ENCODE measurements at regions not wholly inside any gene's neighbourhood (a gene's known extent, or its start where the extent isn't known, plus 50 kb on each side); places are given as distances from the start of the nearest gene placed in this dataset.

DNA sequence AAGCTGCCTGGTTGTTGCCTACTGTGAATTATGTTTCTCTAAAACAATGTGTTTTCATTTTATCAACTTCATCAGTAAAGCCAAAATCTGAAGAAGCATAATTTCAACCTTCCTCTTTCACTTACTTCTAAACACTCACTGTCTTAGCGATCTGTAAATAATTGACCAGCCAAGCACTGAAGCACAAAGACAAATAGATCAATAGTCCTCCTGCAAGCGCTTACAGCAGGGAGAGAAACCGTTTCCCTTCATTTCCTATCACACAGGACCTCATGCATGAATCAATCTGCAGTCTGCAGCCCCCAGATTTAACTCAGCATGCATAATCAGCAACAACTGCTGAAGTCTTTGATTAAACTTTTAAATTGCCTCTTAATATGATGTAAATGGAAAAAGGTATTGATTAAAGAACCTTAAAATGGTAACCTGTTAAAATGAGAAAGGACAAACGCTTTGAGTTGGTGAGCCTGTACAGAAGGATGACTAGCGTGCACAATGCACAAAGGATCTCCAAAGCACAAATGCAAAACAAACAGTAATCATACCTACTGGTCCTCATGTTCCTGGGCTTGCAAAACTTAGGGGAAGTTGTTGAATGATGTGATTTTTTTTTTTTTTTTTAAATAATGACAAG, 370.2 kb upstream of the ZNF385D start:
- TF ChIP-seq, protein P1, sequence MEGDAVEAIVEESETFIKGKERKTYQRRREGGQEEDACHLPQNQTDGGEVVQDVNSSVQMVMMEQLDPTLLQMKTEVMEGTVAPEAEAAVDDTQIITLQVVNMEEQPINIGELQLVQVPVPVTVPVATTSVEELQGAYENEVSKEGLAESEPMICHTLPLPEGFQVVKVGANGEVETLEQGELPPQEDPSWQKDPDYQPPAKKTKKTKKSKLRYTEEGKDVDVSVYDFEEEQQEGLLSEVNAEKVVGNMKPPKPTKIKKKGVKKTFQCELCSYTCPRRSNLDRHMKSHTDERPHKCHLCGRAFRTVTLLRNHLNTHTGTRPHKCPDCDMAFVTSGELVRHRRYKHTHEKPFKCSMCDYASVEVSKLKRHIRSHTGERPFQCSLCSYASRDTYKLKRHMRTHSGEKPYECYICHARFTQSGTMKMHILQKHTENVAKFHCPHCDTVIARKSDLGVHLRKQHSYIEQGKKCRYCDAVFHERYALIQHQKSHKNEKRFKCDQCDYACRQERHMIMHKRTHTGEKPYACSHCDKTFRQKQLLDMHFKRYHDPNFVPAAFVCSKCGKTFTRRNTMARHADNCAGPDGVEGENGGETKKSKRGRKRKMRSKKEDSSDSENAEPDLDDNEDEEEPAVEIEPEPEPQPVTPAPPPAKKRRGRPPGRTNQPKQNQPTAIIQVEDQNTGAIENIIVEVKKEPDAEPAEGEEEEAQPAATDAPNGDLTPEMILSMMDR (IDR thresholded peaks at IDR 0.05): no peak
- TF ChIP-seq POLR2AphosphoS5 (IDR thresholded peaks at IDR 0.05): no peak
- TF ChIP-seq POLR2A (IDR thresholded peaks at IDR 0.05): no peak

All from stomach (tissue), 4 donors.